Suprapubic skin (tissue), 3 donors: ENCODE measurements at regions not wholly inside any gene's neighbourhood (a gene's known extent, or its start where the extent isn't known, plus 50 kb on each side); places are given as distances from the start of the nearest gene placed in this dataset.

Source experiments
- EP300 ChIP-seq: sonication (generic); formaldehyde crosslinking; IDR thresholded peaks from one replicate; pipeline ENCODE4 v1.6.1; 2017; ENCODE audit warnings: antibody characterized with exemption
- TF ChIP-seq, protein P1 (sequence below), 2 donors: fragments of 200-600 bp in 1 of 2; fragments of 450-650 bp in 1 of 2; sonication (generic) in 1 of 2; IDR thresholded peaks; one replicate each; pipeline ENCODE4 v1.5.1; 2016 to 2019; ENCODE audit warnings: antibody characterized with exemption in 2 of 2, mild to moderate bottlenecking in 1 of 2, moderate library complexity in 1 of 2

DNA sequence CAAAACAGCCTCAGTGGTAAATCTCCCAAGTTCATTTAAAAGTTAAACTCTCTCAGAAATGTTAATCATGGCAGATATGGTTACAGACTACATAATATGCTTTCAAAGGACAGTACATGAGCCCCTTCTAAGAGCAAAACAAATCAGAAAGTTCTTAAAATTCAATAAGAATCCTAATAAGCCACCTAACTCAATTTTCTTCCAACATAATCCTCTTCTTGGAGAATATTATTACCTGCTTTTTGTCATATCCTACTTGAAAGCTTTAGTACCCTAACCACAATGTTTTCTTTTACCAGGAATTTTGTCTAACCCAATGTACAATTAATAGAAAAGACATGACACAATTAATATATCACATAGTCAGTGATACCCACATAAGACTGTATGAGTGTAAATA lies 236.5 kb upstream of the ATP2B1 start:
- no peak for TF ChIP-seq EP300
- TF ChIP-seq, protein P1, sequence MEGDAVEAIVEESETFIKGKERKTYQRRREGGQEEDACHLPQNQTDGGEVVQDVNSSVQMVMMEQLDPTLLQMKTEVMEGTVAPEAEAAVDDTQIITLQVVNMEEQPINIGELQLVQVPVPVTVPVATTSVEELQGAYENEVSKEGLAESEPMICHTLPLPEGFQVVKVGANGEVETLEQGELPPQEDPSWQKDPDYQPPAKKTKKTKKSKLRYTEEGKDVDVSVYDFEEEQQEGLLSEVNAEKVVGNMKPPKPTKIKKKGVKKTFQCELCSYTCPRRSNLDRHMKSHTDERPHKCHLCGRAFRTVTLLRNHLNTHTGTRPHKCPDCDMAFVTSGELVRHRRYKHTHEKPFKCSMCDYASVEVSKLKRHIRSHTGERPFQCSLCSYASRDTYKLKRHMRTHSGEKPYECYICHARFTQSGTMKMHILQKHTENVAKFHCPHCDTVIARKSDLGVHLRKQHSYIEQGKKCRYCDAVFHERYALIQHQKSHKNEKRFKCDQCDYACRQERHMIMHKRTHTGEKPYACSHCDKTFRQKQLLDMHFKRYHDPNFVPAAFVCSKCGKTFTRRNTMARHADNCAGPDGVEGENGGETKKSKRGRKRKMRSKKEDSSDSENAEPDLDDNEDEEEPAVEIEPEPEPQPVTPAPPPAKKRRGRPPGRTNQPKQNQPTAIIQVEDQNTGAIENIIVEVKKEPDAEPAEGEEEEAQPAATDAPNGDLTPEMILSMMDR (IDR thresholded peaks at IDR 0.05), result no peak
